AG09309 (cell line): ENCODE measurements at regions not wholly inside any gene's neighbourhood (a gene's known extent, or its start where the extent isn't known, plus 50 kb on each side); places are given as distances from the start of the nearest gene placed in this dataset.
"Not testable (repeated sequence)": the region's sequence is repeated elsewhere in the genome, so short reads cannot be mapped to it uniquely, and the experiment has no call there.

ENCODE experiments used
- DNase-seq: peaks from one replicate; pipeline ENCODE4 v3.0.0-alpha.2; 2010; ENCODE audit warnings: low read depth
- H3K4me3 ChIP-seq: 2 replicates; pipeline ENCODE4 v1.5.1; 2011; ENCODE audit warnings: mild to moderate bottlenecking, low read depth, low read length, moderate library complexity; ENCODE audit not compliant: control insufficient read depth
- TF ChIP-seq, protein P1 (sequence below): IDR thresholded peaks from 2 replicates; pipeline ENCODE4 v1.5.1; 2011; ENCODE audit warnings: mild to moderate bottlenecking, low read depth, low read length, inconsistent platforms; ENCODE audit not compliant: insufficient read depth, control insufficient read depth; ENCODE audit errors: missing control alignments

DNA sequence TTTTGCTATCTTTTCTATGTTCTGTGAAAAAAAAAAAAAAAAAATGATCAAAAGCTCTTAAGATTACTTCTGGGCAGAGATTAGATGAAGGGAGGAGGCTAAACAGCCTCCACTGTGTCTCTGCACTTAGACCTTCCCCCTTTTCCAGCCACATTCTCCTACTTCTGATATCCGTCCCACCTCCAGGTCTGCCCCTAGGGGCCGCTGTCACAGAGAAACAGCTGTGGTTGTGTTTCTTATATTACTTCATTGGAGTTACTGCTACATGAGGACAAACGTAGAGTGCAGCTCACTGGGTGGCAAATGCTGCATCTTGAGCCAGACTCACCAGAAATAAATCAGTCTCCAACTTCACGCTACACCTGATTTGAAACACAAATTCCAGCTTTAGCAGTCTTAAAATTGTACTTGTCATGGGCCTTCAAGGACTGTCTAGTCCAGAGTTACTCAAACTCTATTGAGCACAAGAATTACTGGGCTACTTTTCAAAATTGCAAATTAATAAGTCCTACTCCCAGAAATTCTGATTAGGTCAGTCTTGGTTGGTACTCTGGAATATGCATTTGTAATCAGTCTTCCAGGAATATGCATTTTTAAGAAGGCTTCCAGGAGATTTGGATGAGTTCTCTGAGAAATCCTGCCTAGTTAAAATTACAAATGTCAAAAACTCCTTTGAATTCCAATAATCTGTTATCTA lies 125.2 kb upstream of the PTBP2 start:
- TF ChIP-seq, protein P1, sequence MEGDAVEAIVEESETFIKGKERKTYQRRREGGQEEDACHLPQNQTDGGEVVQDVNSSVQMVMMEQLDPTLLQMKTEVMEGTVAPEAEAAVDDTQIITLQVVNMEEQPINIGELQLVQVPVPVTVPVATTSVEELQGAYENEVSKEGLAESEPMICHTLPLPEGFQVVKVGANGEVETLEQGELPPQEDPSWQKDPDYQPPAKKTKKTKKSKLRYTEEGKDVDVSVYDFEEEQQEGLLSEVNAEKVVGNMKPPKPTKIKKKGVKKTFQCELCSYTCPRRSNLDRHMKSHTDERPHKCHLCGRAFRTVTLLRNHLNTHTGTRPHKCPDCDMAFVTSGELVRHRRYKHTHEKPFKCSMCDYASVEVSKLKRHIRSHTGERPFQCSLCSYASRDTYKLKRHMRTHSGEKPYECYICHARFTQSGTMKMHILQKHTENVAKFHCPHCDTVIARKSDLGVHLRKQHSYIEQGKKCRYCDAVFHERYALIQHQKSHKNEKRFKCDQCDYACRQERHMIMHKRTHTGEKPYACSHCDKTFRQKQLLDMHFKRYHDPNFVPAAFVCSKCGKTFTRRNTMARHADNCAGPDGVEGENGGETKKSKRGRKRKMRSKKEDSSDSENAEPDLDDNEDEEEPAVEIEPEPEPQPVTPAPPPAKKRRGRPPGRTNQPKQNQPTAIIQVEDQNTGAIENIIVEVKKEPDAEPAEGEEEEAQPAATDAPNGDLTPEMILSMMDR, result peak; percentile 55
- no peak overlapping the region for H3K4me3 ChIP-seq

DNA sequence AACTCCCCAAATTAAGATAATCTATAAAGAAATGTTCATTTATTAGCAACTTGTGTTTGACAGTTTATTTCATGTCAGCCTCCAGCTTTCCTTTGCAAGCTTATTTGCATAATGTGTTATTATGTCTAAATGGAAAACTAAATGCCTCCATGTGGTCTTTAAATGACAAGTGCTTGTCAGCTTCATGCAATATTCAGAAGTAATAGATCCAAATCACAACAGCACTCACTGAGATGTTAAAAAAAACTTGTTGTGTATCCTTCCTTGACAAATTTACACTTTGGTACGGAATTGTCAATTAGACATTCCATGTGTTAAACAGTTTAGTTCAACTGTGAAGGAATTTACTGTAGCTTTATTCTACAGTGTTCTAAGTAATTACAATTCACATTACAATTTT lies 124.4 kb upstream of the PTBP2 start:
- H3K4me3 ChIP-seq, result no peak overlapping the region
- TF ChIP-seq, protein P1, result no peak
- DNase-seq, result no peak

More for the DNA sequence above, 125.2 kb upstream of the PTBP2 start:
- no peak for DNase-seq

DNA sequence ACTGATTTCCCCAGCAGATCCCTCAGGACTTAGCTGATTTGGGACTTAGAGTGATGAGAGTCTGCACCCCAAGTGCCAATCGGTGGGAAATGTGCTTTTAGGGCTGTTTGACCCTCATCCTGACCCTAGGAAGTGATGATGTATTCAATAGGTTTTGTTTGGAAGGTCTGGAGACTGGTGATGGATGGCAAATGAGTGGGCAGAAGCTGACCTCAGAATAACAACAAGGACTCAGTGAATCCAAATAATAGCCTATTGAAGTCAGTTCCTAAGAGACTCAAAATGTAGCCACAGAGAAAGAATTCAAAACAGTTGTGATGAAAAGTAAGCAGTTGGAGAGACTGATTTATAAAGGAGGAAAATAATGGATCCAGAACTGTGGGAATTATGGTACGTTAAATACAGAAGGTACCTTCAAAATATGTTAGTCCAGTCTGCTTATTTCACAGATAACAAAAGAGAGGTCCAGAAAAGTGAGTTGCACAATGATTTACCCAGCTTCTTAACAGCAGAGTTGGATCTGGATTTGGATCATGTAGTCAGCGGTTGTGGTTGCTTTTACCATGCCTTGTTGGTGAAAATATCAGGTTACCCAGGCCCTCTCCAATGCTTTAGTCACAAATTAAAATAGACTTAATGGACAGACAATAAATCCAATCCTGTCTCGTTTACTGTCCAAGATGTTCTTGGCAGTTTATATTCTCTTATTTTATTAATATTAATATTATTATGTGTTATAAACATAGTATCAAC lies 123.0 kb upstream of the PTBP2 start:
- TF ChIP-seq, protein P1, result no peak
- peak; percentile 2 for DNase-seq

DNA sequence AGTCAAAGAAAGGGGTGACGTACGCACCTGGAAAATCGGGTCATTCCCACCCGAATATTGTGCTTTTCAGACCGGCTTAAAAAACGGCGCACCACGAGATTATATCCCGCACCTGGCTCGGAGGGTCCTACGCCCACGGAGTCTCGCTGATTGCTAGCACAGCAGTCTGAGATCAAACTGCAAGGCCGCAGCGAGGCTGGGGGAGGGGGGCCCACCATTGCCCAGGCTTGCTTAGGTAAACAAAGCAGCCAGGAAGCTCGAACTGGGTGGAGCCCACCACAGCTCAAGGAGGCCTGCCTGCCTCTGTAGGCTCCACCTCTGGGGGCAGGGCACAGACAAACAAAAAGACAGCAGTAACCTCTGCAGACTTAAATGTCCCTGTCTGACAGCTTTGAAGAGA lies 117.0 kb upstream of the PTBP2 start:
- H3K4me3 ChIP-seq, DNase-seq: not testable (repeated sequence)

More for the DNA sequence above, 123.0 kb upstream of the PTBP2 start:
- H3K4me3 ChIP-seq, result no peak overlapping the region

DNA sequence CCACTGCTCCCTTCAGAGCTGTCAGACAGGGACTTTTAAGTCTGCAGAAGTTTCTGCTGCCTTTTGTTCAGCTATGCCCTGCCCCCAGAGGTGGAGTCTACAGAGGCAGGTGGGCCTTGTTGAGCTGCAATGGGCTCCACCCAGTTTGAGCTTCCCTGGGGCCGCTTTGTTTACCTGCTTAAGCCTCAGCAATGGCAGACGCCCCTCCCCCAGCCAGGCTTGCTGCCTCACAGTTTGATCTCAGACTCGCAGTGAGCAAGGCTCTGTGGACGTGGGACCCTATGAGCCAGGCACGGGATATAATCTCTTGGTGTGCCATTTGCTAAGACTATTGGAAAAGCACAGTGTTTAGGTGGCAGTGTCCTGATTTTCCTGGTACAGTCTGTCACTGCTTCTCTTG lies 104.2 kb upstream of the PTBP2 start:
- not testable (repeated sequence) for H3K4me3 ChIP-seq, DNase-seq

DNA sequence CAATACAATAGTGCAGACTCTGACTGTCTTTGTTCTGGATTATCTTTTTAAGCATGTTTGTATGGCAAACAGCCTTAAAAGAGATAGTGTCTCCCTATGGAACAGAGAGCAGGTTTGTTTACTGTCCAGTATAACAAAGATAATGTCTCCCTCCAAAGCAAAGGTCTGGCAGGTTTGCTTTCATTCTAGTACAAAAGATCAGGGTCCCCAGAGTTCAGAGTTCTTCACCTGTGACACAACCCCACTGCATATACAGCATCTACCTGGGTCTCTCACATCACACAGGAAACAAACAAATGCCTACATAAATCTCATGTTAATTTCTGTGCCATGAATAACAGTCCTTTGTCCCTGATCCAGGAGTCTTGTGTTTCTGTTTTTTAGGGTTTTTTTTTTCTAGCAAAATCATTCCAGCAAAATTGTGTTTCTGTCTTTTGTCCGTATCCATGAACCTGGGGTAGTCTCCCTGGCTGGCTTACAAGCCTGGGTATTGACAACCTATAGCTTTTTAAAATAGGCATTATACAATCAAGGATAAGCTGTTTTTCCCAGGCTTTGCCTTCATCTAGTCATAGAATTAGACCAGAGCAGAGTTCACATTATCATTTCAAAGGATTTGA lies 89.4 kb upstream of the PTBP2 start:
- TF ChIP-seq, protein P1, result no peak
- H3K4me3 ChIP-seq, result no peak overlapping the region
- DNase-seq, result no peak

DNA sequence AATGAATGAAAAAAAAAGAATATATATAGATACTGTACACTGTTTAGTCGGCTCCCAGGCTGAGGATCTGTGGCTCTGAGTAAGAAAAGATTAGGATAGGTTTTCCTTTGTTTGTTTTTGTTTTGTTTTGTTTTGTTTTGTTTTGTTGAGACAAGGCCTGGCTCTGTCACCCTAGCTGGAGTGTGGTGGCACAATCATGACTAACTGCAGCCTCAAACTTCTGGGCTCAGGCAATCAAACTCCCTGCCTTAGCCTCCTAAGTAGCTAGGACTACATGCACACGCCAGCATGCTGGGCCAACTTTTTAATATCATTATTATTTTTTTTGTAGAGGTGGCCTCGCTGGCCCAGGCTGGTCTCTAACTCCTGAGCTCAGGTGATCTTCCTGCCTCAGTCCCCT lies 87.9 kb upstream of the PTBP2 start:
- no peak for DNase-seq
- TF ChIP-seq, protein P1, result no peak
- H3K4me3 ChIP-seq, result no peak overlapping the region
